Mucosa of descending colon (tissue), 3 donors: ENCODE measurements at regions not wholly inside any gene's neighbourhood (a gene's known extent, or its start where the extent isn't known, plus 50 kb on each side); places are given as distances from the start of the nearest gene placed in this dataset.

ENCODE experiments used
- ATAC-seq: fragments of 200-7000 bp; cut with Tn5 transposase; one replicate; pipeline ENCODE4 v1.9.1; 2020; ENCODE audit warnings: mild to moderate bottlenecking, moderate library complexity
- DNase-seq, 3 donors: peaks; one replicate each; pipeline ENCODE4 v3.0.0-alpha.2; 2020
- H3K36me3 ChIP-seq: fragments of 200-600 bp; one replicate; pipeline ENCODE4 v1.8.0; 2021; ENCODE audit warnings: low read depth, mild to moderate bottlenecking
- H3K4me1 ChIP-seq: fragments of 200-600 bp; one replicate; pipeline ENCODE4 v1.8.0; 2021; ENCODE audit warnings: low read depth, mild to moderate bottlenecking
- H3K4me3 ChIP-seq: fragments of 200-600 bp; one replicate; pipeline ENCODE4 v1.8.0; 2021; ENCODE audit warnings: mild to moderate bottlenecking
- H3K9me3 ChIP-seq: fragments of 200-600 bp; one replicate; pipeline ENCODE4 v1.8.0; 2021; ENCODE audit warnings: mild to moderate bottlenecking
- intact Hi-C, 2 donors: fragments of 100-400 bp; cut with DNase I in 1 of 2; cut with micrococcal nuclease in 1 of 2; formaldehyde crosslinking; loops; one replicate each; pipeline versions ENCODE4 v1.11.0 to v1.11.1; 2022; cut with DNase I, micrococcal nuclease
- TF ChIP-seq, protein P1 (sequence below): fragments of 200-600 bp; IDR thresholded peaks from one replicate; pipeline ENCODE4 v1.8.0; 2022; ENCODE audit warnings: antibody characterized with exemption, mild to moderate bottlenecking
- donor health status: DM: no; HTN: no; CAD: no; lungs with moderate emphysema.
- donor health status: DM: no; HTN: no; CAD: no.
- donor health status: DM: no; HTN: yes; CAD: no.

DNA sequence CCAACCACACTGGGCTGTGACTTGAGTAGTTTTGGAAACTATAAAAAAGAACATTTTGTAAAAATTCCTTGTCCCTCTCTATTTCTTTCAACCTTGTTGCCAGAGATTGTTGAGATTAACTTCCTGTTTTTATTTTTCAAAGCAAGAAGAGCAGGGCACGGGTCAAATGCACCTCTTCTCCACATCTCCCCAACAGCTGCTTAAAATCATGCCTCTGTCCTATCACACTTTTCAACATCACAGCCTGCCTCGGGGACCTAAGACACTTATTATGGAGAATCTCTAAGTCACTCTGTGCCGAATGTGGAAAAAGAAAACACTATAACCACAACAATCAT is 280.3 kb upstream of the TNC start:
- intact Hi-C loops, result no loop called here
- H3K4me1 ChIP-seq, result no peaks in the 10 kb centered on the region
- H3K9me3 ChIP-seq, result no peaks in the 10 kb centered on the region
- DNase-seq, result no peak
- TF ChIP-seq, protein P1, sequence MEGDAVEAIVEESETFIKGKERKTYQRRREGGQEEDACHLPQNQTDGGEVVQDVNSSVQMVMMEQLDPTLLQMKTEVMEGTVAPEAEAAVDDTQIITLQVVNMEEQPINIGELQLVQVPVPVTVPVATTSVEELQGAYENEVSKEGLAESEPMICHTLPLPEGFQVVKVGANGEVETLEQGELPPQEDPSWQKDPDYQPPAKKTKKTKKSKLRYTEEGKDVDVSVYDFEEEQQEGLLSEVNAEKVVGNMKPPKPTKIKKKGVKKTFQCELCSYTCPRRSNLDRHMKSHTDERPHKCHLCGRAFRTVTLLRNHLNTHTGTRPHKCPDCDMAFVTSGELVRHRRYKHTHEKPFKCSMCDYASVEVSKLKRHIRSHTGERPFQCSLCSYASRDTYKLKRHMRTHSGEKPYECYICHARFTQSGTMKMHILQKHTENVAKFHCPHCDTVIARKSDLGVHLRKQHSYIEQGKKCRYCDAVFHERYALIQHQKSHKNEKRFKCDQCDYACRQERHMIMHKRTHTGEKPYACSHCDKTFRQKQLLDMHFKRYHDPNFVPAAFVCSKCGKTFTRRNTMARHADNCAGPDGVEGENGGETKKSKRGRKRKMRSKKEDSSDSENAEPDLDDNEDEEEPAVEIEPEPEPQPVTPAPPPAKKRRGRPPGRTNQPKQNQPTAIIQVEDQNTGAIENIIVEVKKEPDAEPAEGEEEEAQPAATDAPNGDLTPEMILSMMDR, result no peak
- ATAC-seq, result no peak
- no peak overlapping the region for H3K4me3 ChIP-seq
- no peaks in the 10 kb centered on the region for H3K36me3 ChIP-seq

DNA sequence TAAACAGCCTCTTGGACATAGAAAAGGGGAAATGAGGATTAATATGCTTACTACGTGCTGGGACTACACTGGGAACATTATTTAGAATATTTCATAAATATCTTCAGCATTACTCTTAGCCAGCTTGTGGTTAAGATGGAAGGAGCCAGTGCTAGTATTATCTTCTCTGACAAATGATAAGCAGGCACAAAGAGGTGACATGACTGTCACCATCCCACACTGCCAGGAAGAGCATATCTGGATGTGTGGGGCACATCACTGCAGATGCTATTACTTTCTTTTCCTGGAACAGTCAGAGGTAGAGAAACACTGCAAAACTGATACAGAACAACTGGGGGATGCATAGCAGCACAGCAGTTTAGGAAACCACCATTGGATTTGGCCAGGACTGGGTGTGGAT is 281.0 kb upstream of the TNC start:
- DNase-seq (no peak), ATAC-seq (no peak)
- Histone ChIP-seq H3K36me3 (no peaks in the 10 kb centered on the region), H3K4me1 (no peaks in the 10 kb centered on the region), H3K9me3 (no peaks in the 10 kb centered on the region), H3K4me3 (no peak overlapping the region)
- TF ChIP-seq, protein P1, result no peak
- intact Hi-C loops, result no loop called here

DNA sequence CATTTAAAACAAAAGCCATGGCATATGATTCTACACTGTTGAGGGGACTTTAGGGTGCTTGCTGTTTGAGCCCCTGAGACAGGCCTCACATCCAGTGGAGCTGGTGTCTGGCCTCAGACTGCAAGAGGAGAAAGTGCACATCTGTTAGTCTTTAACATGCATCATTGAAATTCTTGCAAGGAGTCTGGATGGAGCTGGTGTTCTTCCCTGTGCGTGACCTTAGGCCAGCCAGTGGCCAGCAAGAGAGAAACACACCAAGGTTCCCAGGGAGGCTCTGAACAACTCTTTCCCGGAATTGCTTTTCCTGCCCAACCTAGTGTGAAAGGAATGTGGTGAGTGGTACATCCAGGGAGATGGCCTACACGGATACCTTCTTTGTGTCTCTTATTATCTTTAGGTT is 282.8 kb upstream of the TNC start:
- H3K9me3 ChIP-seq, result no peaks in the 10 kb centered on the region
- DNase-seq (no peak), ATAC-seq (no peak)
- intact Hi-C loops, result no loop called here
- TF ChIP-seq, protein P1, result no peak
- no peaks in the 10 kb centered on the region for H3K4me1 ChIP-seq
- no peak overlapping the region for H3K4me3 ChIP-seq
- no peaks in the 10 kb centered on the region for H3K36me3 ChIP-seq

DNA sequence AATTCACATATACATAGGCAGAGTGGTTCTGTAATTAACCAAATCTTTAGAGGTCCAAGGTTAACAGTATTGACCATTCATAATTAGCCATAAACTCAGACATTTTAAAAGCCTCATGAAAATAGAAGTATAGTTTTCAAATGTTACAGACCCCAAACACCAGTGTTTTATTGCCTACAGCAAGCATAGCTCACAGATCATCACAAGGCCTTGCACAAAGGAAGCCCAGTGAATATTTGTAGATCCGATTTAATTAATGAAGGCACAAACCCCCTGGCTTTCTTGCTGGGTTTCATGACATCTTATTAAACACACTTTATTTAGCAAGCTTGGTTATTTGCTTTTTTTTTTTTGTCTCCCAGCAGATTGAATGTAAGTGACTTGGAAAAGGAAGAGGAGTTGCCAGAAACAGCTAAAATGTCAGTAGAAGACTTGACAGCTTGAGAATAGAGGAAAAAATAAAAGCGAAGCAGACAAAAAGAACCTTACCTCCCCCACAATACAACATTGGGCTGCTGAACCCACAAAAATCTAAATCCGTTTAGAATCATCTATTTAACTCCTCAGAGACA is 283.9 kb upstream of the TNC start:
- ATAC-seq (no peak), DNase-seq (no peak)
- H3K36me3 ChIP-seq, result no peaks in the 10 kb centered on the region
- H3K4me1 ChIP-seq, result no peaks in the 10 kb centered on the region
- TF ChIP-seq, protein P1, result no peak
- H3K9me3 ChIP-seq, result no peaks in the 10 kb centered on the region
- intact Hi-C loops, result no loop called here
- no peak overlapping the region for H3K4me3 ChIP-seq

DNA sequence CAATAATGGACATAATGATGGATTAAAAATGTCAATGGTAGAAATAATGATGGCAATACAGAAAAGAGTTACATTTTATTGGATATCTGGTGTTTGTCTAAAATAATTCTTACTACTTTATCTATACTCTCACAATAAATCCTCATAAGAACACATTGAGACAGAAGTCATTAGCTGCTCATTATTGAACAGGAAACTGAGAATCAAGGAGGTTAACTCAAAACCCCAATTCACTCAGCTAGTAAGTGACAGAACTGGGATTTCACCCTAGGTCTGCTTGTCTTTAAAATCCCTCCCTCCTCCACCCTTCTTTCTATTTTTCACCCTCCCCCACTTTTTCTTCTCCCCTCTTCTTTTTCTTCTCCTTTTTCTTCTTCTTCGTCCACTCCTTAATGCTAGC is 285.8 kb upstream of the TNC start:
- no peak for ATAC-seq
- intact Hi-C loops, result no loop called here
- TF ChIP-seq, protein P1, result no peak

DNA sequence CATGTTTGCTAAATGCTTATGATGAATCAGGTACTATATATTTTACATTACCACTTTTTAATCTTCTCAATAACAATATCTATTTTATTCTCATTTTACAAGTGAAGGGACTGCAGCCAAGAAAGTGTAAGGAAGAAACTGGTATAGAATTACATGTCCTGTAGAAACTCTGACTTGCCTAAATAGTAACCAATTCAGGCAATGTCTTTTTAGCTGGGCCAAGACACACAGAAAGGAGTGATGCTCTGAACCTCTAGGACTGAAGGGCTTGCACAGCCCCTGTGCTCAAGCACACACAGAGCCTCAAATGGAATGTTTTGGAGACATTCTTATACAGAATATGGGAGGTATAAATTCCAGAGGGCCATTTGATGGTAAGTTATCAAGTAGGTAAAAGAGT is 286.4 kb upstream of the TNC start:
- TF ChIP-seq, protein P1, result no peak
- Histone ChIP-seq H3K36me3 (no peaks in the 10 kb centered on the region), H3K4me1 (no peaks in the 10 kb centered on the region), H3K4me3 (no peak overlapping the region), H3K9me3 (no peaks in the 10 kb centered on the region)
- intact Hi-C loops, result no loop called here
- no peak for DNase-seq
- ATAC-seq, result no peak

More for the DNA sequence above, 285.8 kb upstream of the TNC start:
- H3K4me1 ChIP-seq, result no peaks in the 10 kb centered on the region
- no peaks in the 10 kb centered on the region for H3K36me3 ChIP-seq
- no peaks in the 10 kb centered on the region for H3K9me3 ChIP-seq
- no peak overlapping the region for H3K4me3 ChIP-seq
- no peak for DNase-seq
